A549 (cell line): ENCODE measurements at regions not wholly inside any gene's neighbourhood (a gene's known extent, or its start where the extent isn't known, plus 50 kb on each side); places are given as distances from the start of the nearest gene placed in this dataset.

ENCODE experiments used
- CBX2 ChIP-seq: fragments of 200-600 bp; sonication (generic); IDR thresholded peaks from 2 replicates; pipeline ENCODE4 v1.6.1; 2016; ENCODE audit warnings: low read depth, mild to moderate bottlenecking, borderline replicate concordance
- EP300 ChIP-seq, 2 experiments: fragments of >200 bp; sonication (Bioruptor Twin); formaldehyde crosslinking; IDR thresholded peaks; 2 replicates in 1 of 2; 3 replicates in 1 of 2; pipeline ENCODE4 v1.6.1; 2016 to 2017
- JUN ChIP-seq, 2 experiments: fragments of >200 bp; sonication (Bioruptor Twin); formaldehyde crosslinking; IDR thresholded peaks; 2 replicates in 1 of 2; 3 replicates in 1 of 2; pipeline ENCODE4 v1.6.1; 2016 to 2017
- MYC ChIP-seq: IDR thresholded peaks from 2 replicates; pipeline ENCODE4 v1.6.1; 2012; ENCODE audit warnings: mild to moderate bottlenecking, inconsistent platforms, low read length, improper control_type of control experiment, borderline replicate concordance
- NPAS2 ChIP-seq: fragments of 250-450 bp; sonication (Bioruptor Pico); IDR thresholded peaks from 2 replicates; pipeline ENCODE4 v1.8.0; 2022; ENCODE audit warnings: mild to moderate bottlenecking, moderate library complexity, borderline replicate concordance
- POLR2A ChIP-seq: IDR thresholded peaks from 2 replicates; pipeline ENCODE4 v1.6.1; 2012; ENCODE audit warnings: mild to moderate bottlenecking, low read length
- RAD21 ChIP-seq, 2 experiments: fragments of >200 bp in 1 of 2; sonication (Bioruptor Twin) in 1 of 2; formaldehyde crosslinking in 1 of 2; IDR thresholded peaks in 1 of 2; conservative IDR thresholded peaks in 1 of 2; 2 replicates in 1 of 2; 3 replicates in 1 of 2; pipeline ENCODE4 v1.6.1; 2012 to 2018; ENCODE audit warnings: inconsistent platforms in 1 of 2
- RARB ChIP-seq: fragments of 250-450 bp; sonication (Bioruptor Pico); IDR thresholded peaks from 2 replicates; pipeline ENCODE4 v1.8.0; 2021; ENCODE audit warnings: mild to moderate bottlenecking, moderate library complexity
- RFX5 ChIP-seq: fragments of 450-650 bp; IDR thresholded peaks from 2 replicates; pipeline ENCODE4 v1.7.1; 2014; ENCODE audit warnings: antibody characterized with exemption, mild to moderate bottlenecking, moderate library complexity
- SREBF2 ChIP-seq: fragments of 450-650 bp; IDR thresholded peaks from 2 replicates; pipeline ENCODE4 v1.6.1; 2014; ENCODE audit warnings: mild to moderate bottlenecking, moderate library complexity
- TF ChIP-seq, protein P1 (sequence below): fragments of >200 bp; sonication (Bioruptor Twin); formaldehyde crosslinking; IDR thresholded peaks from 3 replicates; pipeline ENCODE4 v1.5.1; 2016
- TF ChIP-seq, protein P2 (sequence below): IDR thresholded peaks from 2 replicates; pipeline ENCODE4 v1.6.1; 2012

GRCh38 chr4:38314663-38315062 lies 349.3 kb upstream of the KLF3 start:
- TF ChIP-seq, protein P1, sequence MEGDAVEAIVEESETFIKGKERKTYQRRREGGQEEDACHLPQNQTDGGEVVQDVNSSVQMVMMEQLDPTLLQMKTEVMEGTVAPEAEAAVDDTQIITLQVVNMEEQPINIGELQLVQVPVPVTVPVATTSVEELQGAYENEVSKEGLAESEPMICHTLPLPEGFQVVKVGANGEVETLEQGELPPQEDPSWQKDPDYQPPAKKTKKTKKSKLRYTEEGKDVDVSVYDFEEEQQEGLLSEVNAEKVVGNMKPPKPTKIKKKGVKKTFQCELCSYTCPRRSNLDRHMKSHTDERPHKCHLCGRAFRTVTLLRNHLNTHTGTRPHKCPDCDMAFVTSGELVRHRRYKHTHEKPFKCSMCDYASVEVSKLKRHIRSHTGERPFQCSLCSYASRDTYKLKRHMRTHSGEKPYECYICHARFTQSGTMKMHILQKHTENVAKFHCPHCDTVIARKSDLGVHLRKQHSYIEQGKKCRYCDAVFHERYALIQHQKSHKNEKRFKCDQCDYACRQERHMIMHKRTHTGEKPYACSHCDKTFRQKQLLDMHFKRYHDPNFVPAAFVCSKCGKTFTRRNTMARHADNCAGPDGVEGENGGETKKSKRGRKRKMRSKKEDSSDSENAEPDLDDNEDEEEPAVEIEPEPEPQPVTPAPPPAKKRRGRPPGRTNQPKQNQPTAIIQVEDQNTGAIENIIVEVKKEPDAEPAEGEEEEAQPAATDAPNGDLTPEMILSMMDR, result no peak
- TF ChIP-seq POLR2A (no peak), RFX5 (no peak), CBX2 (no peak), RAD21 (conservative IDR thresholded peaks at IDR 0.05 in 1 of 2, IDR thresholded peaks at IDR 0.05 in 1 of 2) (no peak), JUN (IDR thresholded peaks at IDR 0.05) (no peak), SREBF2 (no peak), RARB (CRISPR knock-in tag) (no peak), MYC (no peak), NPAS2 (CRISPR knock-in tag) (no peak), EP300 (IDR thresholded peaks at IDR 0.05) (no peak)
- TF ChIP-seq, protein P2, sequence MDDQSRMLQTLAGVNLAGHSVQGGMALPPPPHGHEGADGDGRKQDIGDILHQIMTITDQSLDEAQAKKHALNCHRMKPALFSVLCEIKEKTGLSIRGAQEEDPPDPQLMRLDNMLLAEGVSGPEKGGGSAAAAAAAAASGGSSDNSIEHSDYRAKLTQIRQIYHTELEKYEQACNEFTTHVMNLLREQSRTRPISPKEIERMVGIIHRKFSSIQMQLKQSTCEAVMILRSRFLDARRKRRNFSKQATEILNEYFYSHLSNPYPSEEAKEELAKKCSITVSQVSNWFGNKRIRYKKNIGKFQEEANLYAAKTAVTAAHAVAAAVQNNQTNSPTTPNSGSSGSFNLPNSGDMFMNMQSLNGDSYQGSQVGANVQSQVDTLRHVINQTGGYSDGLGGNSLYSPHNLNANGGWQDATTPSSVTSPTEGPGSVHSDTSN, result no peak
